Hepatocyte (in vitro differentiated cells): ENCODE measurements at regions not wholly inside any gene's neighbourhood (a gene's known extent, or its start where the extent isn't known, plus 50 kb on each side); places are given as distances from the start of the nearest gene placed in this dataset.

Experiments used
- CTCF ChIP-seq: fragments of 200-600 bp; sonication (generic); IDR thresholded peaks from 2 replicates; pipeline ENCODE4 v1.5.1; 2016; ENCODE audit warnings: antibody characterized with exemption, mild to moderate bottlenecking; ENCODE audit not compliant: poor library complexity
- EZH2 ChIP-seq: fragments of 200-600 bp; sonication (generic); IDR thresholded peaks from 2 replicates; pipeline ENCODE4 v1.6.1; 2016; ENCODE audit warnings: antibody characterized with exemption, mild to moderate bottlenecking, borderline replicate concordance
- EZH2phosphoT487 ChIP-seq: fragments of 200-600 bp; sonication (generic); IDR thresholded peaks from one replicate; pipeline ENCODE4 v1.6.1; 2018; ENCODE audit warnings: antibody characterized with exemption, mild to moderate bottlenecking, low read depth, moderate library complexity; ENCODE audit not compliant: unreplicated experiment, severe bottlenecking

GRCh38 chr10:62707810-62708209 is 96.7 kb upstream of the ADO start:
- TF ChIP-seq EZH2 (no peak), CTCF (no peak), EZH2phosphoT487 (no peak)
